Upper lobe of right lung (tissue), 1 donor: ENCODE measurements at regions not wholly inside any gene's neighbourhood (a gene's known extent, or its start where the extent isn't known, plus 50 kb on each side); places are given as distances from the start of the nearest gene placed in this dataset.
A peak's percentile ranks its signal among the peaks of the same experiment; 100 is the strongest.

Source experiments
- ATAC-seq: fragments of 200-7000 bp; cut with Tn5 transposase; one replicate; pipeline ENCODE4 v1.9.1; 2020; ENCODE audit warnings: mild to moderate bottlenecking, moderate library complexity
- DNase-seq: peaks from one replicate; pipeline ENCODE4 v3.0.0-alpha.2; 2020
- H3K27ac ChIP-seq: fragments of 200-600 bp; one replicate; pipeline ENCODE4 v1.8.0; 2022
- H3K27me3 ChIP-seq: fragments of 200-600 bp; one replicate; pipeline ENCODE4 v1.8.0; 2022; ENCODE audit warnings: mild to moderate bottlenecking
- H3K36me3 ChIP-seq: fragments of 200-600 bp; one replicate; pipeline ENCODE4 v1.8.0; 2022
- H3K4me1 ChIP-seq: fragments of 200-600 bp; one replicate; pipeline ENCODE4 v1.8.0; 2022
- H3K4me3 ChIP-seq: fragments of 200-600 bp; one replicate; pipeline ENCODE4 v1.8.0; 2022; ENCODE audit warnings: mild to moderate bottlenecking
- H3K9me3 ChIP-seq: fragments of 200-600 bp; one replicate; pipeline ENCODE4 v1.8.0; 2022
- intact Hi-C: fragments of 100-400 bp; cut with DNase I; formaldehyde crosslinking; loops from one replicate; pipeline ENCODE4 v1.11.0; 2022
- TF ChIP-seq, protein P1 (sequence below): fragments of 200-600 bp; IDR thresholded peaks from one replicate; pipeline ENCODE4 v1.8.0; 2022; ENCODE audit warnings: antibody characterized with exemption
- donor health status: DM: no; HTN: yes; CAD: no; lungs with severe emphysema.

- Histone ChIP-seq H3K27ac (no peak overlapping the region), H3K4me1 (peaks cover 4% of the 10 kb centered on the region), H3K9me3 (no peaks in the 10 kb centered on the region), H3K27me3 (no peaks in the 10 kb centered on the region), H3K4me3 (no peak overlapping the region), H3K36me3 (no peaks in the 10 kb centered on the region)
- intact Hi-C loops, result no loop called here
- ATAC-seq (no peak), DNase-seq (no peak)
- TF ChIP-seq, protein P1, sequence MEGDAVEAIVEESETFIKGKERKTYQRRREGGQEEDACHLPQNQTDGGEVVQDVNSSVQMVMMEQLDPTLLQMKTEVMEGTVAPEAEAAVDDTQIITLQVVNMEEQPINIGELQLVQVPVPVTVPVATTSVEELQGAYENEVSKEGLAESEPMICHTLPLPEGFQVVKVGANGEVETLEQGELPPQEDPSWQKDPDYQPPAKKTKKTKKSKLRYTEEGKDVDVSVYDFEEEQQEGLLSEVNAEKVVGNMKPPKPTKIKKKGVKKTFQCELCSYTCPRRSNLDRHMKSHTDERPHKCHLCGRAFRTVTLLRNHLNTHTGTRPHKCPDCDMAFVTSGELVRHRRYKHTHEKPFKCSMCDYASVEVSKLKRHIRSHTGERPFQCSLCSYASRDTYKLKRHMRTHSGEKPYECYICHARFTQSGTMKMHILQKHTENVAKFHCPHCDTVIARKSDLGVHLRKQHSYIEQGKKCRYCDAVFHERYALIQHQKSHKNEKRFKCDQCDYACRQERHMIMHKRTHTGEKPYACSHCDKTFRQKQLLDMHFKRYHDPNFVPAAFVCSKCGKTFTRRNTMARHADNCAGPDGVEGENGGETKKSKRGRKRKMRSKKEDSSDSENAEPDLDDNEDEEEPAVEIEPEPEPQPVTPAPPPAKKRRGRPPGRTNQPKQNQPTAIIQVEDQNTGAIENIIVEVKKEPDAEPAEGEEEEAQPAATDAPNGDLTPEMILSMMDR, result no peak
Measured at GRCh38 chr13:90443268-90443667, 904.2 kb upstream of the MIR17HG start.

- TF ChIP-seq, protein P1, result no peak
- H3K36me3 ChIP-seq, result no peaks in the 10 kb centered on the region
- no peak overlapping the region for H3K27ac ChIP-seq
- intact Hi-C loops, result no loop called here
- ATAC-seq (no peak), DNase-seq (no peak)
- no peak overlapping the region for H3K4me3 ChIP-seq
- H3K27me3 ChIP-seq, result no peaks in the 10 kb centered on the region
- no peaks in the 10 kb centered on the region for H3K9me3 ChIP-seq
- H3K4me1 ChIP-seq, result peaks cover 4% of the 10 kb centered on the region
Measured at GRCh38 chr13:90444232-90444631, 903.3 kb upstream of the MIR17HG start.

DNA sequence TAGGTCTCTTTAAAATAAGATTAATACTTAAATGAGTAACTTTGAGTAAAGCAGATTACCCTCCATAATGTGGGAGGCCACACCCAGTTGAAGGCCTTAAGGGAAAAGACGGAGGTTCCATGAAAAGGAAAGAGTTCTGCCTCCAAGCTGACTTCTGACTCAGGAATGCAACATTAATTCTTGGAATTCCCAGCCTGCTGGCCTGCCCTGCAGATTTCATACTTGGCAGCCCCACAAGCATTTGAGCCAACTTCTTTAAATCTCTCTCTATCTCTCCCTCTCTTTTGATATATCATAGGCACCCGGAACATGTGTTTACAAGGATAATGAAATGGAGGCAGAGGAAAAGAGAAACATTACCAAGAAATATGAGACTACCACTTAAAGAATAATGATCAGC is 902.3 kb upstream of the MIR17HG start:
- Histone ChIP-seq H3K4me3 (no peak overlapping the region), H3K36me3 (no peaks in the 10 kb centered on the region), H3K4me1 (peaks cover 4% of the 10 kb centered on the region), H3K27ac (no peak overlapping the region), H3K9me3 (no peaks in the 10 kb centered on the region), H3K27me3 (no peaks in the 10 kb centered on the region)
- TF ChIP-seq, protein P1, result no peak
- ATAC-seq (peak; percentile 73), DNase-seq (no peak)
- intact Hi-C loops, result no loop called here

GRCh38 chr13:90447034-90447733 is 900.3 kb upstream of the MIR17HG start:
- Histone ChIP-seq H3K27me3 (no peaks in the 10 kb centered on the region), H3K4me1 (peaks cover 4% of the 10 kb centered on the region), H3K27ac (no peak overlapping the region), H3K36me3 (no peaks in the 10 kb centered on the region), H3K4me3 (no peak overlapping the region), H3K9me3 (no peaks in the 10 kb centered on the region)
- intact Hi-C loops, result no loop called here
- TF ChIP-seq, protein P1, result no peak
- ATAC-seq (peak; percentile 27), DNase-seq (no peak)

DNA sequence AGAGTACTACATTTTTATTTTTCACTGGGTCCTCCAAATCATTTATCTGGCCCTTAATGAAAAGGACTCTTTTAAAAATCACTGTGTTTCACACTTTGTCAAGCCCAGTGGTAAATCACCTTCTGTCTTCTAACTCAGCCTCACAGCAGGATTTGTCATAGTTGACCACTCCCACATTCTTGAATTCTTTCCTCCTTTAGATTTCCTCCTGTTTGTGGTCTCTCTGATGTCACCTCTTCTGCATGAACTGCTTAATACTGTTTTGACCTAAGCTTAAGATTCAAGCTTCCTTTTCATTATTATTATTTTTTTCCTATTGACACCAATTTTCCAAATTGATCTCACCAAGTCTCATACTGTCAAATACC is 899.8 kb upstream of the MIR17HG start:
- no peak overlapping the region for H3K27ac ChIP-seq
- no peaks in the 10 kb centered on the region for H3K27me3 ChIP-seq
- DNase-seq, result no peak
- no peaks in the 10 kb centered on the region for H3K36me3 ChIP-seq
- H3K4me3 ChIP-seq, result no peak overlapping the region
- no peaks in the 10 kb centered on the region for H3K9me3 ChIP-seq
- TF ChIP-seq, protein P1, result no peak
- ATAC-seq, result no peak
- H3K4me1 ChIP-seq, result peaks cover 4% of the 10 kb centered on the region
- intact Hi-C loops, result no loop called here
